NOMO-1 (cell line): ENCODE measurements at regions not wholly inside any gene's neighbourhood (a gene's known extent, or its start where the extent isn't known, plus 50 kb on each side); places are given as distances from the start of the nearest gene placed in this dataset.

Source experiments
- DNase-seq, 2 experiments: peaks; one replicate each; lab custom pipeline; 2025; ENCODE audit not compliant: unreplicated experiment in 2 of 2; lab: John Stamatoyannopoulos, UW

DNA sequence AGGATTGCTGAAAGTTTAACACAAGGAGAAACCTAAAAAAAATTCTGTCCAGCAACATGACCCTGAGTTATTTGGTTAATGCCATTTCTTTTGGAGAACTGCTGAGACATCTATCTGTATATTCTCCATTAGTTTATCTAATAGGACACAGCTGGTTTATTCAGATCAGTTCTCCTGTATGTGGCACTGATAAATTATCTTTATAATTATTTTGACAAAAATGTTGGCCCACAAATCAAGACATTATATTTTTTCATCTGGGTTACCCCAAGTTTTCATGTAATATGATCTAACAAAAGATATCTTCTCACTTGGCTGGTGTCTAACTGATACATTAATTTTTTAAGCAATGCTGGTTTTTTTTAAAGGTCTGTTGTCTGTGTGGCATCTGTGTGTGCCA lies 231.4 kb downstream of the KLF12 start:
- no peak for DNase-seq

DNA sequence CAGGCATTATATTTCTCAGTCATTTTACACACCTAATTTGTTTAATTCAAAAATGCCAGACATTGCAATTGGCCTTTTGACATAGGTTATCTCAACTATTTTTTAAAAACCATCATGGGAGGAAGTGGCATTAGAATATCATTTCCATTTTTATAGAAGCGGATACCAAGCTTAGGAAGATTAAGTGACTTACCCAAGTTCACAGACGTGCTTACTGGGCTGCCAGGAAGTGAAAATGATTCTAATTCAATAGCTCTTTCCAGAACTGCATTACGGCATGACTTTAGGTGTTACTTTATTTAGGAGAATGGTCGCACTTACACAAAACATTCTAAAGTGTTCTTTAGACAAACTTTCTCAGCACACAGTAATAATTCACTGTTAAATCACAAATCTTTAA lies 231.9 kb downstream of the KLF12 start:
- no peak for DNase-seq

GRCh38 chr13:73901324-73902068 lies 232.7 kb downstream of the KLF12 start:
- no peak for DNase-seq

GRCh38 chr13:73900591-73900990 lies 233.6 kb downstream of the KLF12 start:
- no peak for DNase-seq

DNA sequence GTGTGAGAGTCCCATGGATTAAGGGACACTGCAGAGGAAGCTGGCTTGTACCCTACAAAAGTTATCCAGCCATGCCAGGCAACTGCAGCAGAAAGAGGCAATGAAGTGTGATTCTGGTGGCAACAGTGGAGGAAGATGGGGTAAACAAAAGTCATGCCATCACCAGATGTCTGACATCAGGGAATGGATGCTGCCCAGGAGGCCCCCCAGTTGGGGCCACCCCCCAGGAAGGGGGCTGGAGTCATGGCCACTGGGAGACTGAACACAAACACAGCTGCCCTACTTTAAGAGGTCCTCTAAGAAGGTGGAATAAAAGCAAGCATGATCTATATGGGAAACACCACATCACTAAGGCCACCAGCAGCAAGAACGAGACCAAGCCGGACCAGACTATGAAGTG lies 235.3 kb downstream of the KLF12 start:
- DNase-seq, result no peak

GRCh38 chr13:73898276-73898675 lies 235.9 kb downstream of the KLF12 start:
- no peak for DNase-seq

- no peak for DNase-seq
Observed at GRCh38 chr13:73894995-73895571, 239.1 kb downstream of the KLF12 start.

GRCh38 chr13:73893833-73894232 lies 240.4 kb downstream of the KLF12 start:
- DNase-seq, result no peak

GRCh38 chr13:73891805-73892204 lies 242.4 kb downstream of the KLF12 start:
- no peak for DNase-seq

GRCh38 chr13:73883162-73883561 lies 251.0 kb downstream of the KLF12 start:
- DNase-seq, result no peak

GRCh38 chr13:73880365-73880764 lies 253.8 kb downstream of the KLF12 start:
- no peak for DNase-seq

GRCh38 chr13:73879346-73880015 lies 254.7 kb downstream of the KLF12 start:
- no peak for DNase-seq

- DNase-seq, result no peak
Observed at GRCh38 chr13:73877399-73877798, 256.8 kb downstream of the KLF12 start.

DNA sequence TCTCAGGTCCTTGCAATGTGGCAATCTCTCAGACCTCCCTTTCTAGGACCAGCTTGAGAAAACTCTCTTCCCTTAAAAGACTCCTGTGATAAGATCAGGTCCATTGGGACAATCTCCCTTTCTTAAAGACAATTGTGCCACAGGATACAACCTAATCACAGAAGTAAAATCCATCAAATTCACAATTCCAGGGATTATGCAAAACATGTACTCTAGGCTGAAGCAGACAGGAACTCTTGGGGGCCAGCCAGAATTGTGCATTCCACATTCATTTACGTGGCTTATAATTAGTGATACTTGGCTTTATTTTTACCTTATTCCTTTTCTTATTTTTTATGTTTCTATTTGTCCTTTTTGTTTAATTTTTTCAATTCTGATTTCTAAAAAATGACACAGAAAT lies 257.9 kb downstream of the KLF12 start:
- no peak for DNase-seq

DNA sequence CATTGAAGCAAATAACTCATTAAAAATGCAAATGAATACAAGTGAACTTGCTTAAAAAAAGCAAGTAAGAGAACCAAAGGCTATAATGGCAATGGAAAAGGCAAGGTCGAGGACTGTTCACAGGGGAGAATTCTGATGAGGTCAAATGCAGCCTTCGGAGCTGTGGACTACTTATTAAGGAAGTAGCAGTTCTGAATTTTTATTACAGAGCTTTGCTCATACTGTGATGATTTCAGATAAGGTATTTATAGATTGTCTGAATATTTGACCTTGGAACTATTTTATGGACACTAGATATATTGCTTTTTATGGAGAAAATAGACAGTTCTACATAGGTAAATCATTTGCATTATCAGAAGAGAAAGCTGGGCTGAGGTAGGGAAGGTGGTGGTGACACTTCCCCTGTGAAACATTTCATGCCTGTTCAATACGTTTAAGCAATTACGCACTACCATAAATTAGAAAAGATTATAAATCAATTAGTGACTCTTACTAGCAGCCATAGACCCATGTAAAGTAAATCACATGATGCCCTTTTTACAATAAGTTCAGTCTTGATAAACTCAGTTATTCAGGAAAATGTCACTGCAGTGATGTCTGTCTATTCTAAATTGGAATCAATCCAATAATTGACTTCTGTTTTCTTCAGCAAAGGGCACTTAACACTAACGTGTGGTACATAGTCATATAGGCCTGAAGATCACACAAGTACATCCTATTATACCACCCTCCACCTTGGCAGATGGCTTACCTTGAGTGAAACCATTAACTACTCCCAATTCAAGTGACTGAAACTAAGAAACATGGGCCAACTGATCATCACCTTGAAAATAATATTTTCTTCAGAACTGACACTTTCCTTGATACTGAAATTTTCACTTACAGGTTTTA lies 260.0 kb downstream of the KLF12 start:
- DNase-seq, result no peak

GRCh38 chr13:73872397-73872796 lies 261.8 kb downstream of the KLF12 start:
- DNase-seq, result no peak

- DNase-seq, result no peak
Observed at GRCh38 chr13:73870970-73871935, 263.0 kb downstream of the KLF12 start.

DNA sequence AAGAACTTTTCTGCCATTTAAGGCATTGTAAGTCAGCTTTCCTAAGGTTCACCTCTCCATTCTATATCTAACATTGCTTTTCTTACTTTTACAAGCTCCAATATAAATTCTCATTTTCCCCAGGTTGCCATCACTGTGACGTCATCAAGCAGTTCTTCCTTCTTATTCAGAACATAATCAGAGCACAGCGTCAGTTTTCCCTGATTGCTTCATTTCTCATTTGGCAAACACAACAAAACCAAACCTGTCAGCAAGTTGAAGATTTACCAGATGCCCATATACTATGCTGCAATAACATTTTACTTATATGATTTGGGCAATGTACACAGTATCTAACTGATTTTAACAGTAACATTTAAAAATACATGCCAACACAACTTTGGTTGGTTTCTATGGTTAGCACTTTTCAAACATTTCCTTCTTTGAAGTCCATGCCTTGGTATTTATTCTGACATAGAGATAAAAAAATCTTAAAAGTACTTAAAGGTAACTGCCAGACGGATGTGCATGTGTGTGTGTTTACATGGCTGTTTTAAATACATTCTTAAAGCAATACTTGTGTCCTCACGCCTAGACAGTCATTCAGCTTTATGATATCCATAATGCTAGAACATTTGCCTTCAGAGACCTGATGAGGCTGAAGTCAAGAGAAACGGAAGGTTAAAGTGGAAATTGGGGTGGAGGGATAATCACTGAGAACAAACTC lies 264.0 kb downstream of the KLF12 start:
- DNase-seq, result no peak

DNA sequence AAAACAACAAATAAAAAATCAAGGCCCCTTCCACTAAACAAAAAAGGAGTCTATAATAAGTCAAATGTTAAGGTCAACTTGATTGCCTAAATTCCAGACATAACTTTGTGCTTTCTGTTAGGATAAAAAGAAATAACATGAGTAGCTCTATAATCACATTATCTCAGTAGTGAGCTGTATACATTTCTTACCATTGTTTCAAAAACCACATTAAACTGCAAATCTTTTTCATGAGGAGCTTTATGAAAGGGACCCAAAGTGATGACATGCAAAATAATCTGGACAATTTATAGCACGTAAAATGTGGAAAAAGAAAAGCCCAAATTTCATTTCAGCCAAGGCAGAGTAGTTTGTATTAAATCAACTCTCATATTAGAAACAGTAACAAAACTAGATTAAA lies 269.2 kb downstream of the KLF12 start:
- DNase-seq, result no peak
